Stimulated activated naive CD8-positive, alpha-beta T cell treated with anti-CD3 and anti-CD28 coated beads, Interleukin-15, Interleukin-2, amounts not matched to agents 100 U/mL and 50 U/mL, for 24 hours (primary cell): ENCODE measurements at regions not wholly inside any gene's neighbourhood (a gene's known extent, or its start where the extent isn't known, plus 50 kb on each side); places are given as distances from the start of the nearest gene placed in this dataset.
"Not testable (repeated sequence)": the region's sequence is repeated elsewhere in the genome, so short reads cannot be mapped to it uniquely, and the experiment has no call there.

ENCODE experiments used
- ATAC-seq: fragments of 150-1000 bp; cut with Tn5 transposase; one replicate; pipeline ENCODE4 v1.10.0; 2021
- DNase-seq: peaks from one replicate; pipeline ENCODE4 v3.0.0; 2021

DNA sequence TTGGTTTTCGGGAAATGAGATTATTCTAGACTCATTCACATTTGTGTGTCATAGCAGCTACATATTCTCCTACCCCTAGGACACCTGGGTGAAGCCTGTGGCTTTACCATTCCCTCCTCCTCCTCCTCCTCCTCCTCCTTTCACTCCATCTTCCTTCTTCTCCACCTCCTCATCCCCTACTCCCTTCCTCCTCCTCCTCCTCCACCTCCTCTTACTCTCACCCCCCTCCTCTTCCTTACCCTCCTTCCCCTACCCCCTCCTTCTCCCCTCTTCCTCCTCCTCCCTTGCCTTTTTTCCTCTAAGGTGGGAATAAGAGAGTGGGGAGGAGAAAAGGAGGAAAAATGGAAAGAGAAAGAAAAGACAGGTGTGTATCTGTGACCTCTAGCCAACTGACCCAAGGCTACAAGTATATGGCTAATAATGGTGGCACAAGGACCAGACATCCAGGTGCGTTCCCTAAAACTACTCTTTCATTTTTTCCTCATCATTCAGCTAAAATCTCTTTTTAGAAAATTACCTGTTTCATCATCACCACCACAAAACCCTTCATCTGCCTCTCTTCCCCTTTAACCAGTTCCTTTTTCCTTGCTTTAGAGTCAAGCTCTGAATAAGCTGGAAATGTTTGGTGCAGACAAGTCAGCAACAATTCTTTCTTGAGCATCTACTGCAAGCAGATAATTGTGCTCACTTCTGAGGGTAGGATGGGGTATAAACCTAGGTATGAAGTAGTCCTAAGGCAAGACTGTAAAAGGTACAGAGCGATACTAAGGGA is 149.8 kb upstream of the FOXN3 start:
- DNase-seq (no peak), ATAC-seq (no peak)

DNA sequence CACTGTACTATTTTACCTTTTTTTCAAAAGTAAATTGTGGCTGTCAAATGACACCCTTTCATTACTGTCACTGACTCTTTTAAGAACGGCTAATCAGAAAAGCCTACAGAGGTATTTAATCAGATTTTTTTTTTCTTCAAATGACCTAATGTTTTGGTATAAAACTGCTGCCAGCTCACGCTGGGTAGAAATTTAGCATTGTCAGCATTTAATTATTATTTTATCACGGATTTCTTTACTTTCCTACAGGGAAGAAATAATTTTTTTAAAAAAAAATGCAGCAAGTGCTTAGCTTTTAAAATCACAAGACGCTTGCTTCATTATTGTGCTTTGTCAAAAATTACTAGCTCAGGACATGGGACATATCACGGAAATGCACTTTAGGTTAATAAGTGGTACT is 149.1 kb upstream of the FOXN3 start:
- no peak for DNase-seq
- no peak for ATAC-seq

DNA sequence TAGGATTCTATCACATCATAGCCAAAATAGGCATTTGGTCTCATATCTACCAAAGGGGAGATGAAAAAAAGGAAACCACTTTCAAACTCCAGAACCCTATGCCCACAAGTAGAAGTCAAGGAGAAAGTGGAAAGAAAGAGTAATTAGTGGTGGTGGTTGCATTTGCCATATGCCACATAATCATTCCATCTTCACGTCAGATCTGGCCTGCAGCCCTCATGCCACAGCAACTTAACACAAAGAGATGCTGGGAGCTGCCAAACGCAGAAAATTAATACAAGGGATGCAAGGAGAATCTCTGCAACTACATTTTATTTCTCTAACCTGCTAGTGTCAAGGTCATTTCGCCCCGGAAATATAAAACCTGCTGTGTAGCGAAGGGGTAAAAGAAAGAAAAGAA is 148.6 kb upstream of the FOXN3 start:
- ATAC-seq (no peak), DNase-seq (no peak)

DNA sequence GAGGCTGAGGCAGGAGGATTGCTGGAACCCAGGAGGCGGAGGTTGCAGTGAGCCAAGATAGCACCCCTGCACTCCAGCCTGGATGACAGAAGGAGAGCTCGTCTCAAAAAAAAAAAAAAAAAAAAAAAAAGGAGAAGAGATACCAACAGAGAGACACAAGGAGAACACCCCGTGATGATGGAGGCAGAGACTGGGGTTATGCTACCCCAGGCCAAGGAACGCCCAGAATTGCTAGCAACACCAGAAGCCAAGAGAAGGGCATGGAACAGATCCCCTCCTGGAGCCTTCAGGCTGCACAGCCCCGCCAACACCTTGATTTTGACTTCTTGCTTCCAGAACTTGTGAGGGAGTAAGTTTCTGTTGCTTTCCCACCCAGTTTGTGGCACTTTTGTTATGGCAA is 148.0 kb upstream of the FOXN3 start:
- ATAC-seq (no peak), DNase-seq (no peak)

DNA sequence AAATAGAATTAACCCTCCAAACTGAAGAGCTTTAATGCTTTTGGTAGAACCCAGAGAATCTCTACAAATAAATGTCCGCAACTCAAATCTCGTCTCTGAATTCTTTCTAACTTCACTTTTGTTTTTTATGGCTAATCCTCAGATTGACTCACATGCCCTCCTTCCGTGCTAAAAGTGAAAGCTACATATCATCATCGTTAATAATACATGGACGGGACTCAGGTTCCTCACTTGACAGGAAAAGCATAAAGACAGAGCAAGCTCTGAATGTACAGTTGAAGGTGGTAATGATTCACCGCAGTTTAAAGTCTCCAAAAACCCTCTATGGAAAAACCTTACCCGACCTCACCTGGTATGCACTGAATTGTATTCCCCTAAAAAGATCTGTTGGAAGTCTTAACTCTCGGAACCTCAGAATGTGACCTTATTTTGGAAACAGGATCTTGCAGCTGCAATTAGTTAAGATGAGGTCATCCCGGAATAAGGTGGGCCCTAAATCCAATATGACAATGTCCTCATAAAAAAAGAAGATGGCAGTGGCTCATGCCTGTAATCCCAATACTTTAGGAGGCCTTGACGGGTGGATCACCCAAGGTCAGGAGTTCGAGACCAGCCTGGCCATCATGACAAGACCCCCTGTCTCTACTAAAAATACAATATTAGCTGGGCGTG is 147.4 kb upstream of the FOXN3 start:
- ATAC-seq = no peak
- DNase-seq = no peak

DNA sequence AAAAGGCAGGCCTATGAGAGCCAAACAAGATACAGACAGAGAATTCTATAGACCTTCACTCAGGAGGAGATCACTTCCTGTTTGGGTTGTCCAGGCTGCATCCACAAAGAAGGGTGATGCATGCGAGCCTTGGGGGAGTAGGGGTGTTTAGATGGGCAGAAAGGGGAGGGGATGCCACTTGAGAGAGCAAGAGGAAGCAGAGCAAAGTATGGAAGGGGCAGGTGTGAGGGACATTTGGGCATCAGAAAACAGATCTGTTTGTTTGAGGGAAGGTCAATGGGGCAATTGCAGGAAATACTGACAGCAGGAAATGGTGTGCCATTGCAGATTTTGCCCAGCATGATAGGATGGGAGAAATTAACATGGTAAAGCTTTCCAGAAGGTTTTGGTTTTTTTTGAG is 146.4 kb upstream of the FOXN3 start:
- ATAC-seq = no peak
- DNase-seq = no peak

DNA sequence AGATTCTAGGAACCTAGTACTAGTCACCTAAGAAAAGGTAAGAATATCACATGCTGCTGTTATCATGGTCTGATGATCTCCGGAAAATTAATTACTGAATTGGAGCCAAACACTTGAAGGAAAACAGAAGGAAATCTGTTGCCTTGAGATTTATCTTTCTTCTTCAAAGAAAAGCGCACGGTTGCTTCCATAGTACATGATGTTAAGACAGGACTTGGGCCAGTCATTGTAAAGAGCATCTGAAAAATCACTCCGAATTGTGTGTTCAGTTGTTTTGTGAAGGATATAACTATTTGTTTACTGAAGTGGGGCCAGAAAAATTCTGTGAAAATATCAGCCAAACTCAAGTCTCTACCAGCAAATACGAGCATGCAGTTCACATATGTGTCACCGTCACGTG is 134.9 kb upstream of the FOXN3 start:
- ATAC-seq (no peak), DNase-seq (no peak)

DNA sequence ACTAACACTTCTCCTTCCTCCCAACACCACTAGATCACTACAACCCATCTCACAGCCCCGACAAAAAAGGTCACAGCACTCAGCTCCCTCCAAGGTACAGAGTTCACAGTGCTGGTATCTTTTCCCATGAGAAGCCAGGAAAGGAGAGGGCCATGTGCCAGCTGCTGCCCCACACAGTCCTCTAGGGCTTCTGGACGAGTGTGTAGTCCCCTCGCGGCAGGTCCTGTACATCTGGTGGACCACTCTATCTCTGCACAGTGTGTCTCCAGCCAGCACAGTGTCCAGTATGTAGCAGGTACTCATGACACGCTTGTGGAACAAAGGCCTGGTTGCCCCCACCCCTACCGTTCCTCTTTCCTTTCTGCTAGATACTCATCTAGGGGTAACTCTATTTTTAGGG is 134.4 kb upstream of the FOXN3 start:
- DNase-seq = no peak
- no peak for ATAC-seq

DNA sequence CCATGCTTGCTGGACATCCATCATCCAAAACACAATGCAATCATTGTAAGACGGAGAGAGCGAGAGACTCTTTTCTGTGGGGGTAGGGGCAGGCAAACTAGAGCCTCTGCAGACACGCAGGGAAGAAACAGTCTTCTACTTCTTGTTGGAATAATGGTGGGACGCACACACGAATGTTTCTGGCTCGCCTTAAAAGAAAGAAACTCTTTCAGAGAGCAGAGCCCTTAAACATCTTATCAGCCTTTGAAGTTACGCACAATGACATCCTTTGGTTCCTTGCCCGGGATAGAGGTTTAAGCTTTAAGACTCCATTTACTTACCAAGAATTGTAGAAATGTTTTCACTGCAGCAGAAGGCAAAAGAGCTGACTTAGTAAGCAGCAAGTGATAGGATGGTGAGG is 133.8 kb upstream of the FOXN3 start:
- ATAC-seq (no peak), DNase-seq (no peak)

DNA sequence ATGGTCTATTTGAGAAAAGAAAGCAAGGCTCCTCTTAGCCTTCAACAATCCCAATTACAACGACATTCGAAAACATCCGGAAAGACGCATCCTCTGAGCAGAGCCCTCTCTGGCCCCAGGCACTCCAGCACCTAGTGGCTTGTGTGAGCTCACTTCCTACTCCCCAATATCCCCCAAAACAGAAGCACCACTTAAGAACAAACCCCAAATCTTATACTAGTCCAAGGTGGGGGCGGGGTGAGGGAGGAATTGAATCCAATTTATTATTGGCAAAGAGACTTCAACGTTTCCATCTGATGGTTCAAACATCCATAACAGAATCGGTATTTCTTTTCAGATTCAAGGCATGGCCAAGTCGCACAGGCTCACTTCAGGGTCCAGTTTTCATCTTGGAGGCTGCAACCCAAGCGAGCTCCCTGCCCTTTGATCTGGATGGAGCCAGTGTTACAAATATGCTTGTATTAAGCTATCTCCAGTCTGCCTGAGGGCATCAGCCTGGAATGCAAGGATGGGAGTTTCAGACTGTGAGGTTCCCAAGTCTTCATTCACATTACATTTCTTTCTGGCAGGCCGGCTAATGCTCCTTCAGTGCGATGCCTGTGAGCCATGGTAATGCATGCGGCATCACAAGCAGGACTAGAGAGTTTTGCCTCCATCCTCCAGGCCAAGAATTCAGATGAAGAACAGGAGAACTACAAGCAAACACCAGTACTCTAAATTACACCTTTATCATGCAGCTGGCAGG is 132.5 kb upstream of the FOXN3 start:
- no peak for ATAC-seq

DNA sequence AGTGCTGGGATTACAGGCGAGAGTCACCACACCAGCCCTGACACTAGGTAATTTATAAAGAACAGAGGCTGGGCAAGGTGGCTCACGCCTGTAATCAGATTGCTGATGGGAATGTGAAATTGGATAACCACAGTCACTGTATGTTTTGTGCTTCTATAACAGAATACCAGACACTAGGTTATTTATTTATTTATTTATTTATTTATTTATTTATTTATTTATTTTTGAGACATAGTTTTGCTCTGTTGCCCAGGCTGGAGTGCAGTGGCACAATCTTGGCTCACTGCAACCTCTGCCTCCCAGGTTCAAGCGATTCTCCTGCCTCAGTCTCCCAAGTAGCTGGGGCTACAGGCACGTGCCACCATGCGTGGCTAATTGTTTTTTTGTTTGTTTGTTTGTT is 130.0 kb upstream of the FOXN3 start:
- not testable (repeated sequence) for ATAC-seq, DNase-seq

More for the DNA sequence above, 132.5 kb upstream of the FOXN3 start:
- DNase-seq = no peak

DNA sequence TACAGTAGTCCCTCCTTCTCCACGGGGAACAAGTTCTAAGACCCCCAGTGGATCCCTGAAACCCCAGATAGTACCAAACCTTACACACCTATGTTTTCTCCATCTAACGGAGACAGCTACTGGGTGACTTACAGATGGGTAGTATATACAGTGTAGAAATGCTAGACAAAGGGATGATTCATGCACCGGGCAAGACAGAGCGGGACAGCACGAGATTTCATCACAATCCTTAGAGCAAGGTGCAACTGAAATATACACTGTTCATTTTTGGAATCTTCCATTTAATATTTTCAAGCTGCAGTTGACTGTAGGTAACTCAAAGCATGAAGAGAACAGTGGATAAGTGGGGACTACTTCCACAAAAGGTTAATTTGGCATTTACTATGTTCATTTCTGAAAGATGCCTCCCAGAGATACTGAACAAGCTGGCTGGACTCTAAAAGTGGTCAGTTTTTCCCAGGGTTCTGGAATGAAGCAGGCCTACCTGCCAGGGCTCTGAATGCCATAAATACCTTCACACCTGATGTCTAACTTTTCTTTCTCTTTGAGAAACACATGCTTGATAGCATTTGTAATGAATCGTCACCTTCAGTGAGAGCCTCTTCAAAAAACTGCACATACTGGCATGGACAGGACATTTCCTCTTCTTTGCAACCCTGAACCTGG is 127.7 kb upstream of the FOXN3 start:
- no peak for ATAC-seq
- DNase-seq = no peak

DNA sequence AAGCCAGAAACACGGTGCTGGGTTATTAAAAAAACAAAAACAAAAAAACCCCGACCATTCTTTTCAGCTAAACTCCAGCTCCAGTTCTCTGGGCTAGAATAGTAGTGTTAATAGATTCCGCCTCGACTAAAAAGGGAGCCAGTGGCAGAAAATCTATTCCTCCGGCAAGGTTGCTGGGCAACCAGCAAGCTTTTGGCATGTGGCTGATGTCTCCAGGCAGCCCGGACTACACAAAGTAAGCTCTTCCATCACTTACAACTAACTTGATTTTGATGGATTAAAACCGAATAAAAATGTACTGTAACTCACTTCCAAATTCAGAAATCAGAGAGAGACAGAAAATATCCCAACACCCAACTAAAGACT is 126.4 kb upstream of the FOXN3 start:
- DNase-seq = no peak
- no peak for ATAC-seq

DNA sequence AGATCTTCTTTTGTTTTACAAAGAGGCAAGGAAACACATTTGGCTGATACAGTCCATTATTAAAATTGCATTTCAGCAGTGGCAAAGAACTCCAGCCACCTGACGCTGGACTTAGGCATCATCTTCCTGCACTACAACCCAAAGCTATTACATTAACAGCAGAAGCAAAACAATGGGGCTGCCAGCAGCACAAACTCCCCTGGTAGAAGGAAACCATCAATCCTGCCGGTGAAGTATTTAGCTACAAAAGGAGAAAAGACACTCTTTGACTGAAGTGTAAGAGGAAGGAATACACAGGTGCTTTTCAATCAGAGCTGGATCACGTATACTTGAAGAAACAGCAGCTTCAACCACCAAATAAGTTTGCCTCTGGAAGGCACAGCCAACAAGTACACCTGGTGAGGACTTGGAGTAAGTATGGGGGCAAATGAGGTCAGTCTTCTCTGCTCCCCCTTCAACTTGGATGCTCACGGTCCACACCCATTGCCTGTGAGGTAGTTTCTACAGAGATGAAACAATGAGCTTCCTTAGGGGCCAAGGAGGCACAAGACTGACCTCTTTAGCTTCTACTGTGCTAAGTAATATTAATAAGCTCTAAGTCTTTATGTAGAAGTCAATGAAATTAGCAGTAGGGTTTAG is 125.9 kb upstream of the FOXN3 start:
- DNase-seq (no peak), ATAC-seq (no peak)

DNA sequence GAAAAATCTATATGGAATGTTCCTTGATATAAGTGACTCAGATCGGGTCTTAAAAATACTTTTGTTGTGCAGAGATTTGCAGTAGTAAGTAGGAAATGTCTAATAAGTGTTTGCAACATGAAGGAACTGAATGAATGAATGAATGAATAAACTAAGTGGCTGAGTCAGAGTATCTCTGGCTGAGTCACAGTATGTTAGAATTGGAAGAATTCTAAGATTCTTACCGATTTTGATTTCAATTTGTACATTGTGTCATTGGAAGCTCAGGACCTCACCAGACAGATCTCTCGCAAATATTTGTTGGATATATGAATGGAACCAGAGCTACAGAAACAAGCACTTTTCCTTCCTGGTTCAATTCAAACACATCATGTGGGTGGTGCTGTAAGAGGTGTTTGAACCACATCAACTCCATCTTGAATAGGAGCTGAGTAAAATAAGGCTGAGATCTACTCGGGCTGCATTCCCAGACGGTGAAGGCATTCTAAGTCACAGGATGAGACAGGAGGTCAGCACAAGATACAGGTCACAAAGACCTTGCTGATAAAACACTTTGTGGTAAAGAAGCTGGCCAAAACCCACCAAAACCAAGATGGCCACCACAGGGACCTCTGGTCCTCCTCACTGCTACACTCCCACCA is 123.9 kb upstream of the FOXN3 start:
- DNase-seq = no peak
- no peak for ATAC-seq

DNA sequence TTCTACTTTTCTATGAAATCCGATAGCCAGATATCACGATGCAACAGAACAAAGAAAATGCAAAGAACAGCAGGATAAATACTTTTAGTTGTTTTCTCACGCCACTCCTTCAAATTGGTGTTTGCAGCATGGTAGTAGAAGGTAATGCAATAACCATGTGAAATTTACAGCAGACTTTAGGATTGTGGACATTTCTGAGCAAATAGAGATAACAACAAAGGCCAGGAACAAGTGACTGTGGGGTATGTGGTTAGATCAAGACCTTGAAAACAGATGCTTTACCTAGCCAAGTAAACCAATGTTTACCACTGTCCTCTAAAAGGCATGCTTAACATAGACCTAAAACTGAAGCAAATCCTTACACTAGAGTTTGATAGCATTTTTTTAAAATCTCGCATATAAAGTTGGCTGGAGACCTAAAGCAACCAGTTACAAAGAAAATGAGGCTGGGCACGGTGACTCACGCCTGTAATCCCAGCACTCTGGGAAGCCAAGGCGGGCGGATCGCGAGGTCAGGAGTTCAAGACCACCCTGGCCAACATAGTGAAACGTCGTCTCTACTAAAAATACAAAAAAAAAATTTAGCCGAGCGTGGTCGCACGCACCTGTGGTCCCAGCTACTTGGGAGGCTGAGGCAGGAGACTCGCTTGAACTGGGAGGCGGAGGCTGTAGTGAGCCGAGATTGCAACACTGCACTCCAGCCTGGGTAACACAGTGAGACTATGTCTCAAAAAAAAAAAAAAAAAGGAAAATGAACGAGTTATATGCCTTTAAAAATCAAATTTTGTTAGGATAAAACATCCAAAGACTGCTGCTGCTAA is 123.2 kb upstream of the FOXN3 start:
- ATAC-seq = no peak
- DNase-seq = no peak

DNA sequence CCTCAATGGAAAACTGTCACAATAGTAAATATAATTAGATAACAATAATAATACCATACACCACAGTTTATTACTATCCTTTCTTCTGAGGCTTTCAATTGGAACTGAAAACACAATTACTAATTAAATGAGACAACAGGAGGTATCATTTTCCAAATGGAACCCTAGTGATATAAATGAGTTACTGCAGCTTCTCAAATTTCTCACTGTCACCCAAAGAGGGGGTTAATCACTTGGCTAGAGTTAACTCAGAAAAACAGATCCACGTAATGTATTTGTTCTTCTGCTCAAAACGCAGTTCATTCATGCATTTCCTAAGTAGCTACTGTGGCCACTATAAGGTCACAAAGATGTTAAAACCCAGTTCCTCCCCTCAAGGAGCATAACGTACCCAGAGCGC is 120.9 kb upstream of the FOXN3 start:
- no peak for DNase-seq
- ATAC-seq = no peak

DNA sequence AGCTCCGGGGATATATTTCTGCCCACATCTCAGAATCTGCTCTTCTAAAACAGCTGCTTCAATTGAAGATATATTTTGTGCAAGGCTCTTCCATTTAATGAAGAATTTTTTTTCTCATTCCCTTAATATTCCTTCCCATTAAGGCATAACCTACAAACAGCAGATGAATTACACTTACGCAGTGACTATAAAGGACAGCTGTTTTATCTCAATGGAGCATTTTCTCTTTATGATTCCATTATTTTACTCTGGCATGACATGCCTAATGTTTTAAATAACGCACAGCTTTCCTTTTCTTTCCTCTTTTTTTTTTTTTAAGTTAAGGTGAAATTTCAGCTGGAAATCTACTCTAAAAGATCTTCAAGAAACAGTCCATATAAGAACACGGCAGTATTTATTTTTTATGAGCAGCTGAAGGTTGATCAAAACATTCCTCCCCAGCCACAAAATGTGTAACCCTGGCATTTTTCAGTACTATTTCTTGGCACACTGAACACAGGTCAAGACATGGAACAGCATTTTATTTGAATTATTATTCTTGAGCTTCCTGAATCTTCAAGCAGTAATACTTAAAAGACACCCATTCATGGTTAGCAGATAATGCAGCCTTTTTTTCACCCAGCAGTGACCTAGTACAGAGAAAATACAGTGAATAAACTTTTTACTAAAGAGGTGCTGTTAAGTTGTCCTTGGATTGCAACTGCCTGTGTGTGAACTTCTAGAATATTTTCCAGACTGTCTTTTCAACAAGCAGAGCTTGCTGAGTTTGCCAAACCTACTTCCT is 118.1 kb upstream of the FOXN3 start:
- DNase-seq (no peak), ATAC-seq (no peak)

DNA sequence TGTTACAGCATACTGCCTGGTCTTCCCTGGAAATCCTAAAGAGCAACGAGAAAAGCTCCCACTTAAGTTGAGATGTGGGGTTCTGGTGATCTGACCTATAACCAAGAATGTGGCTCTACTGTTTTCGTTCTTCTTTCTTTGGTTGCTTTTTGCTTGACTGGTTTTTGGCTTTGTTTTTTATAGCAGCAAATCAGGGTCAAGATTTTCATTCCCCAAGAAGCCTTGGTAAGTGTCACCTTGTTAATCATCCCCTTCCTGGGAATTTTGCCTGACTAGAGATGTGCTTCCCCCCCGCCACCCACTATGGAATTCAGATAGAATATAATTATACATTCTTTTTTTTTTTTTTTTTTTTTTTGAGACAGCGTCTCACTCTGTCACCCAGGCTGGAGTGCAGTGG is 116.7 kb upstream of the FOXN3 start:
- no peak for DNase-seq
- no peak for ATAC-seq

DNA sequence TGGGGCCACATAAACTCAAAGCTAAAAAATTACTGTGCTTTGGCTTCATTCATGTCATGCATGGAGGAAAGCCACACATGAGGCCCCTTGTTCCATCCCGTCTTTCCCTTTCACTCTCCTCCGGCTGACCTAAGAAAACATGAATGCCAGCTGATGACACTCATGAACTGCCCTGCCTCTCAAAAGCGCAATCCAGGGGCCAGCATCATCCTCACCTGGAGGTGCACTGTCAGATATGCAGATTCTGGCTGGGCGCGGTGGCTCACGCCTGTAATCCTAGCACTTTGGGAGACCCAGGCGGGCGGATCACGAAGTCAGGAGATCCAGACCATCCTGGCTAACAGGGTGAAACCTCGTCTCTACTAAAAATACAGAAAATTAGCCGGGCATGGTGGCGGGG is 116.1 kb upstream of the FOXN3 start:
- DNase-seq (no peak), ATAC-seq (no peak)
